Natural killer cell (primary cell): ENCODE measurements at regions not wholly inside any gene's neighbourhood (a gene's known extent, or its start where the extent isn't known, plus 50 kb on each side); places are given as distances from the start of the nearest gene placed in this dataset.

ENCODE experiments used
- ATAC-seq, 3 donors: fragments of 150-1000 bp in 2 of 3; fragments of 200-7000 bp in 1 of 3; cut with Tn5 transposase; 1 replicate in 1 of 3; 2 replicates in 2 of 3; pipeline ENCODE4 v1.10.0; 2021; ENCODE audit warnings: mild to moderate bottlenecking in 2 of 3, moderate library complexity in 2 of 3
- DNase-seq, 2 donors: peaks; one replicate each; pipeline versions ENCODE4 v3.0.0 to v3.0.0-alpha.2; 2013 to 2021; ENCODE audit warnings: mixed read lengths in 1 of 2
- H3K27ac ChIP-seq: one replicate; pipeline ENCODE4 v1.5.1; 2013; ENCODE audit warnings: mild to moderate bottlenecking, low read length
- H3K27me3 ChIP-seq: one replicate; pipeline ENCODE4 v1.6.1; 2013; ENCODE audit warnings: low read length; ENCODE audit not compliant: control insufficient read depth, insufficient read depth
- H3K36me3 ChIP-seq: one replicate; pipeline ENCODE4 v1.6.1; 2013; ENCODE audit warnings: low read length; ENCODE audit not compliant: control insufficient read depth, insufficient read depth
- H3K4me1 ChIP-seq: one replicate; pipeline ENCODE4 v1.6.1; 2013; ENCODE audit warnings: low read length; ENCODE audit not compliant: control insufficient read depth, insufficient read depth
- H3K4me3 ChIP-seq: one replicate; pipeline ENCODE4 v1.5.1; 2013; ENCODE audit warnings: low read length
- H3K9me3 ChIP-seq: one replicate; pipeline ENCODE4 v1.6.1; 2013; ENCODE audit warnings: low read length; ENCODE audit not compliant: control insufficient read depth, insufficient read depth
- H3K27ac Mint-ChIP-seq, 2 donors: one replicate each; pipeline ENCODE4 v1.8.0; 2022; ENCODE audit warnings: mild to moderate bottlenecking in 2 of 2, mixed read lengths in 2 of 2, moderate library complexity in 1 of 2
- H3K27me3 Mint-ChIP-seq, 2 donors: one replicate each; pipeline ENCODE4 v1.8.0; 2022; ENCODE audit warnings: low read depth in 2 of 2, mixed read lengths in 2 of 2
- H3K36me3 Mint-ChIP-seq: one replicate; pipeline ENCODE4 v1.8.0; 2022; ENCODE audit warnings: mixed read lengths
- H3K4me1 Mint-ChIP-seq, 2 donors: one replicate each; pipeline ENCODE4 v1.8.0; 2022; ENCODE audit warnings: mixed read lengths in 2 of 2
- H3K4me3 Mint-ChIP-seq: one replicate; pipeline ENCODE4 v1.8.0; 2022; ENCODE audit warnings: mild to moderate bottlenecking, moderate library complexity, mixed read lengths
- H3K9me3 Mint-ChIP-seq, 2 donors: one replicate each; pipeline ENCODE4 v1.8.0; 2022; ENCODE audit warnings: mixed read lengths in 2 of 2
- CTCF ChIP-seq: fragments of 200-600 bp; IDR thresholded peaks from one replicate; pipeline ENCODE4 v1.8.0; 2022; ENCODE audit warnings: antibody characterized with exemption
- WGBS: methylation state at CpG from one replicate; pipeline ENCODE4 v1.1.7; 2013; ENCODE audit warnings: missing lambda C conversion rate; ENCODE audit not compliant: insufficient coverage; 5-methylcytosine and 5-hydroxymethylcytosine counted together
- intact Hi-C: fragments of 100-400 bp; cut with micrococcal nuclease; formaldehyde crosslinking; loops from one replicate; pipeline ENCODE4 v1.14.2; 2022

GRCh38 chr22:34931026-34931425 lies 134.9 kb upstream of the ISX start:
- Histone ChIP-seq H3K27ac (no peak overlapping the region), H3K27me3 (no peaks in the 10 kb centered on the region), H3K9me3 (no peaks in the 10 kb centered on the region), H3K4me3 (no peak overlapping the region), H3K36me3 (no peaks in the 10 kb centered on the region), H3K4me1 (no peaks in the 10 kb centered on the region)
- 86% methylated on average over 4 of the region's 4 CpGs for WGBS
- intact Hi-C loops = no loop called here
- no peaks in the 10 kb centered on the region for H3K36me3 Mint-ChIP-seq
- H3K4me1 Mint-ChIP-seq = no peaks in the 10 kb centered on the region
- H3K4me3 Mint-ChIP-seq = no peak overlapping the region
- no peak for TF ChIP-seq CTCF
- H3K9me3 Mint-ChIP-seq = peaks cover 0 to 2% of the 10 kb centered on the region in 2 donors
- no peak for DNase-seq
- no peak for ATAC-seq
- H3K27ac Mint-ChIP-seq = no peak overlapping the region
- H3K27me3 Mint-ChIP-seq = peaks cover 0 to 6% of the 10 kb centered on the region in 2 donors

GRCh38 chr22:34934261-34934660 lies 131.7 kb upstream of the ISX start:
- Histone ChIP-seq H3K4me3 (no peak overlapping the region), H3K4me1 (no peaks in the 10 kb centered on the region), H3K9me3 (no peaks in the 10 kb centered on the region), H3K27me3 (no peaks in the 10 kb centered on the region), H3K36me3 (no peaks in the 10 kb centered on the region), H3K27ac (no peak overlapping the region)
- TF ChIP-seq CTCF = no peak
- no peak for DNase-seq
- Mint-ChIP-seq H3K27me3 (peaks cover 0 to 9% of the 10 kb centered on the region in 2 donors), H3K36me3 (no peaks in the 10 kb centered on the region), H3K27ac (no peak overlapping the region), H3K9me3 (peaks cover 2 to 5% of the 10 kb centered on the region in 2 donors), H3K4me1 (no peaks in the 10 kb centered on the region), H3K4me3 (no peak overlapping the region)
- ATAC-seq = no peak
- 86% methylated on average over 5 of the region's 5 CpGs for WGBS
- intact Hi-C loops = no loop called here

GRCh38 chr22:34943830-34944229 lies 122.1 kb upstream of the ISX start:
- Histone ChIP-seq H3K27ac (no peak overlapping the region), H3K27me3 (no peaks in the 10 kb centered on the region), H3K9me3 (peaks cover 5% of the 10 kb centered on the region), H3K4me3 (no peak overlapping the region), H3K4me1 (no peaks in the 10 kb centered on the region), H3K36me3 (no peaks in the 10 kb centered on the region)
- Mint-ChIP-seq H3K36me3 (no peaks in the 10 kb centered on the region), H3K27ac (no peak overlapping the region), H3K27me3 (peaks cover 0 to 3% of the 10 kb centered on the region in 2 donors), H3K4me3 (no peak overlapping the region), H3K9me3 (peaks cover 0 to 2% of the 10 kb centered on the region in 2 donors), H3K4me1 (no peaks in the 10 kb centered on the region)
- DNase-seq = no peak
- 73% methylated on average over 2 of the region's 2 CpGs for WGBS
- TF ChIP-seq CTCF = no peak
- intact Hi-C loops = no loop called here
- no peak for ATAC-seq

GRCh38 chr22:34946339-34946985 lies 119.5 kb upstream of the ISX start:
- no peak overlapping the region for H3K27ac ChIP-seq
- DNase-seq (no peak), ATAC-seq (no peak)
- H3K4me1 Mint-ChIP-seq = no peaks in the 10 kb centered on the region
- no peaks in the 10 kb centered on the region for H3K36me3 ChIP-seq
- no peaks in the 10 kb centered on the region for H3K27me3 ChIP-seq
- H3K4me3 Mint-ChIP-seq = no peak overlapping the region
- H3K4me3 ChIP-seq = no peak overlapping the region
- H3K36me3 Mint-ChIP-seq = no peaks in the 10 kb centered on the region
- H3K27ac Mint-ChIP-seq = no peak overlapping the region
- no peaks in the 10 kb centered on the region for H3K4me1 ChIP-seq
- H3K27me3 Mint-ChIP-seq = peaks cover 0 to 1% of the 10 kb centered on the region in 2 donors
- 71% methylated on average over 5 of the region's 5 CpGs for WGBS
- H3K9me3 Mint-ChIP-seq = no peaks in the 10 kb centered on the region
- intact Hi-C loops = no loop called here
- no peak for TF ChIP-seq CTCF
- no peaks in the 10 kb centered on the region for H3K9me3 ChIP-seq
